ENCODE measurements at regions not wholly inside any gene's neighbourhood (a gene's known extent, or its start where the extent isn't known, plus 50 kb on each side); places are given as distances from the start of the nearest gene placed in this dataset.

- no peak overlapping the region for H3K4me2 ChIP-seq (replicated peaks; ENCODE audit: extremely low read depth, low read length, poor library complexity, severe bottlenecking)
- no peaks in the 10 kb centered on the region for H3K36me3 ChIP-seq (replicated peaks in 1 of 2; ENCODE audit: control insufficient read depth in 1 of 2, insufficient read depth in 2 of 2, low read length in 2 of 2)
Observed at GRCh38 chr20:48458601-48459385, 369.0 kb downstream of the PREX1 start.

GRCh38 chr20:48458003-48458377, 369.8 kb downstream of the PREX1 start:
- WGBS (ENCODE audit: insufficient coverage): 78% methylated on average over 6 of the region's 8 CpGs
- no peak for TF ChIP-seq CTCF (IDR thresholded peaks at IDR 0.05)
- no peaks in the 10 kb centered on the region for H3K9me3 Mint-ChIP-seq
- no peaks in the 10 kb centered on the region for H3K36me3 Mint-ChIP-seq
- H3K36me3 ChIP-seq (replicated peaks in 1 of 2; ENCODE audit: control insufficient read depth in 1 of 2, insufficient read depth in 2 of 2, low read length in 2 of 2): no peaks in the 10 kb centered on the region
- no peak overlapping the region for H3K4me3 ChIP-seq (replicated peaks in 1 of 3; ENCODE audit: low read depth in 2 of 3, low read length in 3 of 3)
- peaks cover 10 to 15% (median 11%) of the 10 kb centered on the region in 3 donors for H3K27me3 Mint-ChIP-seq (ENCODE audit: low read depth in 3 of 3)
- intact Hi-C loops (cut with micrococcal nuclease): no loop called here
- H3K27ac ChIP-seq (ENCODE audit: low read depth in 1 of 2, low read length in 2 of 2): no peak overlapping the region
- no peaks in the 10 kb centered on the region for H3K27me3 ChIP-seq (ENCODE audit: control insufficient read depth in 2 of 2, insufficient read depth in 2 of 2, low read length in 2 of 2)
- H3K9ac ChIP-seq (ENCODE audit: insufficient read depth, low read length, poor library complexity, severe bottlenecking): no peak overlapping the region
- no peak for DNase-seq
- H4K20me1 ChIP-seq (ENCODE audit: insufficient read depth, low read length): no peaks in the 10 kb centered on the region
- H3K4me1 ChIP-seq (ENCODE audit: control insufficient read depth in 1 of 2, insufficient read depth in 2 of 2, low read length in 2 of 2): no peaks in the 10 kb centered on the region
- H2AFZ ChIP-seq (ENCODE audit: insufficient read depth, low read depth, low read length, poor library complexity, severe bottlenecking): no peak overlapping the region
- no peaks in the 10 kb centered on the region for H3K9me3 ChIP-seq (replicated peaks in 1 of 2; ENCODE audit: control insufficient read depth in 1 of 2, insufficient read depth in 1 of 2, low read length in 2 of 2)
- H3K4me3 Mint-ChIP-seq: no peak overlapping the region
- H3K4me1 Mint-ChIP-seq: no peaks in the 10 kb centered on the region
- H3K4me2 ChIP-seq (replicated peaks; ENCODE audit: extremely low read depth, low read length, poor library complexity, severe bottlenecking): no peak overlapping the region
- no peaks in the 10 kb centered on the region for H3K79me2 ChIP-seq (ENCODE audit: insufficient read depth, low read length)
- H3K27ac Mint-ChIP-seq: no peak overlapping the region

More at GRCh38 chr20:48458601-48459385, 369.0 kb downstream of the PREX1 start:
- H3K9ac ChIP-seq (ENCODE audit: insufficient read depth, low read length, poor library complexity, severe bottlenecking): no peak overlapping the region
- H3K27ac ChIP-seq (ENCODE audit: low read depth in 1 of 2, low read length in 2 of 2): no peak overlapping the region
- H3K79me2 ChIP-seq (ENCODE audit: insufficient read depth, low read length): no peaks in the 10 kb centered on the region
- H3K4me3 ChIP-seq (replicated peaks in 1 of 3; ENCODE audit: low read depth in 2 of 3, low read length in 3 of 3): no peak overlapping the region
- no peak for TF ChIP-seq CTCF (IDR thresholded peaks at IDR 0.05)
- Mint-ChIP-seq H3K27ac (no peak overlapping the region), H3K4me1 (no peaks in the 10 kb centered on the region), H3K27me3 (ENCODE audit: low read depth in 3 of 3) (peaks cover 9 to 14% (median 10%) of the 10 kb centered on the region in 3 donors), H3K9me3 (no peaks in the 10 kb centered on the region), H3K4me3 (no peak overlapping the region), H3K36me3 (no peaks in the 10 kb centered on the region)
- no peaks in the 10 kb centered on the region for H3K9me3 ChIP-seq (replicated peaks in 1 of 2; ENCODE audit: control insufficient read depth in 1 of 2, insufficient read depth in 1 of 2, low read length in 2 of 2)
- WGBS (ENCODE audit: insufficient coverage): 83% methylated on average over 10 of the region's 12 CpGs
- H2AFZ ChIP-seq (ENCODE audit: insufficient read depth, low read depth, low read length, poor library complexity, severe bottlenecking): no peak overlapping the region
- H4K20me1 ChIP-seq (ENCODE audit: insufficient read depth, low read length): no peaks in the 10 kb centered on the region
- H3K4me1 ChIP-seq (ENCODE audit: control insufficient read depth in 1 of 2, insufficient read depth in 2 of 2, low read length in 2 of 2): no peaks in the 10 kb centered on the region
- H3K27me3 ChIP-seq (ENCODE audit: control insufficient read depth in 2 of 2, insufficient read depth in 2 of 2, low read length in 2 of 2): no peaks in the 10 kb centered on the region
- DNase-seq: no peak
- intact Hi-C loops (cut with micrococcal nuclease): no loop called here

Data from CD14-positive monocyte (primary cell).